ENCODE measurements at regions not wholly inside any gene's neighbourhood (a gene's known extent, or its start where the extent isn't known, plus 50 kb on each side); places are given as distances from the start of the nearest gene placed in this dataset.

DNA sequence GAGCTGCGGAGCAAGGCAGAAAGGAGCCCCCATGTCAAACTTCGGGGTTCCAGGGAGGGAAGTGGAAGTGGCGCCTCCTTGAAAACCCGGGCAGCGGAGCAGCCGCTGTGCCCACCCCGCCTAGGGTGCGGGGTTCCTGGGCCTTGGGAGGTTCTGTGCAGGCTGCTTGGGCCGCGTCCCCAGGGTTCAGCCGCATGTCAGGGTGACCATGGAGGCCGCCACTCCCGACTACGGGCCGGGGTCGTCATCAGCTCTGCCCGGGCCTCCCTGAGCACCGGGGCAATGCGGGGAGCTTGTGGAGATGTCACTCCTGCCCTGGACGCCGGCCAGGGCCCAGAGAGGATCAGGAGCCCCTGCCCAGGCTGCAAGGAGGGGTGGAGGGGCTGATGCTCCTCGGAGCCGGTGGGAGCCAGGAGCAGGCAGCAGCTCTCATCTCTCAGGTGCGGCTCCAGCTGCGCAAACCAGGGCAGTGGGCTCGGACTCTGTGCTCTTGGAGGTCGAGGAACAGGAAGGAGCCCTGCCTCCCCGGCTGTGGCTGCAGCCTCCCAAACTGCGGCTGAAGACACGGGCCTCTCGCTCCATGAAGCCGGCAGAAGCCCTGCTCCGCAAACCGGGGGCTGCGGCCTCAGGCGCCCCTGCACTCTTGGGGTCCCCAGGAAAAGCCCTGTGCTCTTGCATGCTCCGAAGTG lies 1286.5 kb downstream of the TMEM121 start:
- H3K27ac Mint-ChIP-seq = no peak overlapping the region
- CTCF ChIA-PET = no interaction called here

DNA sequence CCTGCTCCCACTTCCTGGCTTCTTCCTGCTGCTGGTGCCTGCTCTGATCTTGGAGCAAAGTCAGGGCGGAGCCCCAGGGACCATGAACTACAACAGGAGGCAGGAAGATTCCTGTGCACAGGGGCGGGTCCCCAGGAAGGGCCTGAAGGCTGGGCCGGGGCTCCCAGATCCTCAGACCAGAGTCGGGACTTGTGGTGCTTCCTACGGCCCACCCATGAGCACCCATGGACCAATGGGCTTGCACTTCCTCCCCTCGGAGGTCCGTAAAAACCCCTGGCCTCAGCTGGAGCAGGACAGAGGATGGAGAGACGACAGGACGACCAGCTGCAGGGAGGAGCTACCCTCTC lies 1287.1 kb downstream of the TMEM121 start:
- Histone ChIP-seq H3K9me3 (ENCODE audit: control insufficient read depth in 1 of 2, insufficient read depth in 1 of 2, low read length in 2 of 2) (no peaks in the 10 kb centered on the region), H3K27me3 (ENCODE audit: control insufficient read depth in 1 of 2, insufficient read depth in 2 of 2, low read length in 2 of 2) (peaks cover 0 to 2% of the 10 kb centered on the region in 2 experiments), H3K27ac (ENCODE audit: low read depth in 1 of 2, low read length in 2 of 2) (no peak overlapping the region), H3K4me1 (ENCODE audit: insufficient read depth, low read length) (peaks cover 9% of the 10 kb centered on the region), H3K4me3 (ENCODE audit: low read length) (no peak overlapping the region), H3K36me3 (ENCODE audit: insufficient read depth, low read length) (no peaks in the 10 kb centered on the region)
- ATAC-seq (ENCODE audit: poor library complexity) = no peak
- Mint-ChIP-seq H3K27me3 (no peaks in the 10 kb centered on the region), H3K4me3 (no peak overlapping the region), H3K27ac (no peak overlapping the region), H3K36me3 (ENCODE audit: low read depth) (no peaks in the 10 kb centered on the region), H3K4me1 (ENCODE audit: low read depth) (peaks cover 10% of the 10 kb centered on the region), H3K9me3 (no peaks in the 10 kb centered on the region)
- POLR2A ChIA-PET = no interaction called here
- intact Hi-C loops (cut with DNase I, micrococcal nuclease) = no loop called here
- TF ChIP-seq, protein P1, sequence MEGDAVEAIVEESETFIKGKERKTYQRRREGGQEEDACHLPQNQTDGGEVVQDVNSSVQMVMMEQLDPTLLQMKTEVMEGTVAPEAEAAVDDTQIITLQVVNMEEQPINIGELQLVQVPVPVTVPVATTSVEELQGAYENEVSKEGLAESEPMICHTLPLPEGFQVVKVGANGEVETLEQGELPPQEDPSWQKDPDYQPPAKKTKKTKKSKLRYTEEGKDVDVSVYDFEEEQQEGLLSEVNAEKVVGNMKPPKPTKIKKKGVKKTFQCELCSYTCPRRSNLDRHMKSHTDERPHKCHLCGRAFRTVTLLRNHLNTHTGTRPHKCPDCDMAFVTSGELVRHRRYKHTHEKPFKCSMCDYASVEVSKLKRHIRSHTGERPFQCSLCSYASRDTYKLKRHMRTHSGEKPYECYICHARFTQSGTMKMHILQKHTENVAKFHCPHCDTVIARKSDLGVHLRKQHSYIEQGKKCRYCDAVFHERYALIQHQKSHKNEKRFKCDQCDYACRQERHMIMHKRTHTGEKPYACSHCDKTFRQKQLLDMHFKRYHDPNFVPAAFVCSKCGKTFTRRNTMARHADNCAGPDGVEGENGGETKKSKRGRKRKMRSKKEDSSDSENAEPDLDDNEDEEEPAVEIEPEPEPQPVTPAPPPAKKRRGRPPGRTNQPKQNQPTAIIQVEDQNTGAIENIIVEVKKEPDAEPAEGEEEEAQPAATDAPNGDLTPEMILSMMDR (IDR thresholded peaks at IDR 0.05) = no peak
- DNase-seq = no peak
- CTCF ChIA-PET = no interaction called here

More for the DNA sequence above, 1286.5 kb downstream of the TMEM121 start:
- Mint-ChIP-seq H3K4me3 (no peak overlapping the region), H3K4me1 (ENCODE audit: low read depth) (peaks cover 10% of the 10 kb centered on the region), H3K27me3 (no peaks in the 10 kb centered on the region), H3K36me3 (ENCODE audit: low read depth) (no peaks in the 10 kb centered on the region), H3K9me3 (no peaks in the 10 kb centered on the region)
- Histone ChIP-seq H3K4me1 (ENCODE audit: insufficient read depth, low read length) (peaks cover 9% of the 10 kb centered on the region), H3K4me3 (ENCODE audit: low read length) (no peak overlapping the region), H3K27me3 (ENCODE audit: control insufficient read depth in 1 of 2, insufficient read depth in 2 of 2, low read length in 2 of 2) (no peaks in the 10 kb centered on the region), H3K27ac (ENCODE audit: low read depth in 1 of 2, low read length in 2 of 2) (no peak overlapping the region), H3K36me3 (ENCODE audit: insufficient read depth, low read length) (no peaks in the 10 kb centered on the region), H3K9me3 (ENCODE audit: control insufficient read depth in 1 of 2, insufficient read depth in 1 of 2, low read length in 2 of 2) (no peaks in the 10 kb centered on the region)
- DNase-seq = no peak
- TF ChIP-seq, protein P1 (IDR thresholded peaks at IDR 0.05) = no peak
- intact Hi-C loops (cut with DNase I, micrococcal nuclease) = no loop called here
- POLR2A ChIA-PET = no interaction called here
- no peak for ATAC-seq (ENCODE audit: poor library complexity)

DNA sequence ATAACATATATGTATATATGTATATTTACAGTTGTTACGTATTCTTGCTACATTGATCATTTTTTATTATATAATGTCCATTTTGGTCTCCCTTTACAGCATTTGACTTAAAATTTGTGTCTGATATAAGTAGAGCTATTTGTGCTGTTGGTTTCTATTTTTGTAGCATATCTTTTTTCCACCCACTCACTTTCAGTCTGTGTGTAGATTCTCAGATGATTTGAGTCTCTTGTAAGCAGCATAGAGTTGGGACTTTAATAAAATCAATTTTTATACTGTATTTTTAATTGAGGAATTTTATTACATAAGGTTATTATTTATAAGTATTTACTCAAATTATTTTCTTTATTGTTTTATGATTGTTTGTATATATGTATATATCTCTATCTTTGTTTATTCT lies 1293.7 kb downstream of the TMEM121 start:
- no peaks in the 10 kb centered on the region for H3K4me1 ChIP-seq (ENCODE audit: insufficient read depth, low read length)
- H3K27me3 ChIP-seq (ENCODE audit: control insufficient read depth in 1 of 2, insufficient read depth in 2 of 2, low read length in 2 of 2) = peaks cover 0 to 4% of the 10 kb centered on the region in 2 experiments
- Mint-ChIP-seq H3K4me3 (no peak overlapping the region), H3K4me1 (ENCODE audit: low read depth) (no peaks in the 10 kb centered on the region), H3K27me3 (peaks cover 6% of the 10 kb centered on the region), H3K9me3 (no peaks in the 10 kb centered on the region), H3K36me3 (ENCODE audit: low read depth) (no peaks in the 10 kb centered on the region), H3K27ac (no peak overlapping the region)
- intact Hi-C loops (cut with DNase I, micrococcal nuclease) = no loop called here
- no peak for DNase-seq
- TF ChIP-seq, protein P1 (IDR thresholded peaks at IDR 0.05) = no peak
- ChIA-PET CTCF (interaction anchor here (0.8 kb wide), 1 partner anchor 11 kb away, joined by 4 read pairs; no protein-coding TSS in a partner anchor), POLR2A (no interaction called here)
- no peak for ATAC-seq (ENCODE audit: poor library complexity)
- H3K36me3 ChIP-seq (ENCODE audit: insufficient read depth, low read length) = no peaks in the 10 kb centered on the region
- H3K9me3 ChIP-seq (ENCODE audit: control insufficient read depth in 1 of 2, insufficient read depth in 1 of 2, low read length in 2 of 2) = no peaks in the 10 kb centered on the region
- H3K27ac ChIP-seq (ENCODE audit: low read depth in 1 of 2, low read length in 2 of 2) = no peak overlapping the region
- H3K4me3 ChIP-seq (ENCODE audit: low read length) = no peak overlapping the region

Measured in CD4-positive, alpha-beta T cell (primary cell).